ENCODE measurements at regions not wholly inside any gene's neighbourhood (a gene's known extent, or its start where the extent isn't known, plus 50 kb on each side); places are given as distances from the start of the nearest gene placed in this dataset.
A peak's percentile ranks its signal among the peaks of the same experiment; 100 is the strongest.
"Not testable (repeated sequence)": the region's sequence is repeated elsewhere in the genome, so short reads cannot be mapped to it uniquely, and the experiment has no call there.

GRCh38 chr2:146986161-146986560 lies 858.7 kb upstream of the ACVR2A start:
- peak; percentile 33 for DNase-seq (ENCODE audit: low read depth)

DNA sequence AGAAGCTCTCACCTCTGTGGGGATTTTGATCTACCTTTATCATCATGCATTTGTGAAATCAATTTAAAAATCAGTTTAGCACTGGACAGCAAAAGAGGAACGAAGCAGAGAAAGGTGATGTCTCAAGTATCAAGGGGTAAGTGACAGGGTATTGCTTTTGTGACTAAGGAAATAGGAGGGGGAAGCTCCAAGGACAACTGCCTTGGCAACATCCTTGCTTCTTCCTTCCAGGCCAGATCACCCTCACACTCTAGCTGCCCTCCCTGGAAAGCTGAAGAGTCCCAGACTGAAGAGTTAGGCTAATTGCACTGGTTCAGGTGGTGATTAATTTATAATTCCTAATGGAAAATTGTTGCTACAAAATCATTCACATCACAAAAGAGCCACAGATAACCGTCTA lies 859.1 kb upstream of the ACVR2A start:
- no peak for DNase-seq (ENCODE audit: low read depth)

DNA sequence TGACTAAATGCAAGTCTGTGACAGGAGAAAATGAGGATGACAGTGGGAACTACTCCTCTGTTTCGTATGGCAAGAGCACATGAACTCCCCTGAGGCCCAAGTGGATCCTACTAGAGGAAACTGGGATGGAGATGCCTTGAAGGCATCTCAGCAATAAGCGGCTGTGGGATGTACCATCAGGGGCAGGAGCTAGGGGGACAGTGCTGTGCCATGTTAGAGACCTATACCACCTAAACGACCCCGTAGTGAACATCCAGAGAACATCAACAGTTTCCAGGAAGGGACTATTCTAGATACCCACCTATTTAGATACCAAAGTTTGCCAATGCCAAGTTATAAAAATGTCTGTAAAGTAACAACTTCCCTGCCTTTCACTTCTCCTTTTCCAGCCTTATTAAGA lies 860.8 kb upstream of the ACVR2A start:
- no peak for DNase-seq (ENCODE audit: low read depth)

- DNase-seq (ENCODE audit: low read depth) = peak; percentile 93
Observed at GRCh38 chr2:146982393-146982846, 862.4 kb upstream of the ACVR2A start.

GRCh38 chr2:146981921-146982320 lies 862.9 kb upstream of the ACVR2A start:
- DNase-seq (ENCODE audit: low read depth) = peak; percentile 49

GRCh38 chr2:146979746-146980145 lies 865.1 kb upstream of the ACVR2A start:
- DNase-seq (ENCODE audit: low read depth) = no peak

DNA sequence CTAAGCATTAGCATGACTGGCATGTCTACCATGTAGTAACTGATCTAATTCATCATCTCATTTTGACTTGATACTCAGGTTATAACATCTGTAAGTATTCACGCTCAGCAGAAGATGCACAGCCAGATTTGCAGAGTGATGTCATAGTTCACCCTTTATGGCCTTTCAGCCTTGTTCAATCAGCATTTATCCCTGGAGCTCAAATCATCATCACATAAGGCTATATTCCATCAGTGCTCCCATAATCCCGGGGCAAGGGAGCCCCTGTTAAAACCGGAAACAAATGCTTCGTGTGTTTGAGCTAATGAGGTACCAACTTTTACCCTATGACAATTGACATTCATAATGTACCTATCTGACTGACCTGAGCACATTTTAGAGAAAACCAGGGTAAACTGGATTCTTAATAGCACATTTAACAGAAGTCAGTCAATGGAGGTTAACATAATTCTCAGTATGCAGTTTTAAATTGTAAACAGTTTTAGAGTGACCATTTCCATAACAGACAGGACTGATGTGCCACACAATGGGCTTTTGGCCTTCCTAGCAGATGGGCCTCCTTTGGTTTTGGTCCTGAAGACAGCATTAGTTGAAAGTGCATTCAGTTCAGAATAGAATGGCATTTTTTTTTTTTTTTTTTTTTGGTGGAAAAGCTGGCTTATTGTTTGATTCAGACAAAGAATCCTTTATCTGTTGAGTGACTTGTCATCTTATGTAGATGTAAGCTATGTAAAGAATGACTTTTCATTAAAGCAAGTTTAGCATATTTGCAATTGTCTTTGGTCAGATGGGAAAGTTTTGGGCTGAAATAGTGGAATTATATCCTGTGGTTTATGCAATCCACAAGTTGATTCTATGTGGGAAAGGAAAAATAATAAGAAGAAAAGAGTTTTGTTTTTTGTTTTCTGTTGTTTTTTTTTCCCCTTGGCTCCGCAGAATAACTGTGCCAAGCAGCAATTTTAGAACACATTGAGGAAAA lies 866.0 kb upstream of the ACVR2A start:
- peak; percentile 31 for DNase-seq (ENCODE audit: low read depth)

GRCh38 chr2:146970981-146971380 lies 873.8 kb upstream of the ACVR2A start:
- DNase-seq (ENCODE audit: low read depth) = not testable (repeated sequence)

- DNase-seq (ENCODE audit: low read depth) = not testable (repeated sequence)
Observed at GRCh38 chr2:146969703-146970102, 875.1 kb upstream of the ACVR2A start.

GRCh38 chr2:146964494-146964893 lies 880.3 kb upstream of the ACVR2A start:
- DNase-seq (ENCODE audit: low read depth) = no peak

DNA sequence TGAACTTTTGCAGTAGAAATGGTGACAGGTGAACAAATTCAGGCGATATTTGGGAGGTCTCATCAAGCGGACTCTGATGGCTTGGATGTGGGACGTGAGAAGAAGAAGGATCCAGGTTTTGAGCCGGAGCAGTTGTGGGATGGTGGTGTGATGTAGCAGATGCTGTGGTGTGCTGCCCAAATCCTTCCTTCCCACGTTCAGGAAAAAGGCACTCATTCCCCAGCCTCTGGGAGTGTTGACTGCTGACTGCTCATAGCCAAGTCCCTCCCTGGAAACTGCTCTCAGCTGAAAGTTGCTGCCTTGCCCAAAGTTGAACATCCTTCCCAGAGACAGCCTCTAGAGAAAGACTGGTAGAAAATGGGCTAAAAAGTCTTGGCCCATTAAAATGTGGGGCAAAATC lies 890.3 kb upstream of the ACVR2A start:
- DNase-seq (ENCODE audit: low read depth) = no peak

- DNase-seq (ENCODE audit: low read depth) = no peak
Observed at GRCh38 chr2:146952696-146953095, 892.1 kb upstream of the ACVR2A start.

- no peak for DNase-seq (ENCODE audit: low read depth)
Observed at GRCh38 chr2:146950911-146951310, 893.9 kb upstream of the ACVR2A start.

DNA sequence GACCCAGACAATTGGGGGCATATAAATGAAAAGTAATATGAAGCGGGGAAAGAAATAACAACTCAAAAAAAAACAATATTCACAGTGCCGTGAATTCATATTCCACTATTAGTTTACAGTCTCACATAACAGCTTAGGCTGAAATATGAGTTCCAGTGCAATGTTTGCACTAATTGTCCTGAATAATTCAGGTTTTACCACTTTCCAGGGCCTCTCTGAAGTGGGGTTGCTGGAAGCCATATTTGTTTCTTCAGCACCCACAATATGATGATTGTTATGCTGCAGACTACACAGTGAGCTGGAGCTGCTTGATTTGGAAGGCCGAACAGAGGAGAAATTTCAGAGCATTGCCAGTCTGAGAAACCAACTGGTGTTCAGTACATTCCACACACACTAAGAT lies 894.5 kb upstream of the ACVR2A start:
- DNase-seq (ENCODE audit: low read depth) = no peak

- no peak for DNase-seq (ENCODE audit: low read depth)
Observed at GRCh38 chr2:146949400-146949799, 895.4 kb upstream of the ACVR2A start.

GRCh38 chr2:146944601-146945000 lies 900.2 kb upstream of the ACVR2A start:
- DNase-seq (ENCODE audit: low read depth) = no peak

- peak; percentile 62 for DNase-seq (ENCODE audit: low read depth)
Observed at GRCh38 chr2:146939991-146940685, 904.7 kb upstream of the ACVR2A start.

- no peak for DNase-seq (ENCODE audit: low read depth)
Observed at GRCh38 chr2:146934921-146935320, 909.9 kb upstream of the ACVR2A start.

- DNase-seq (ENCODE audit: low read depth) = no peak
Observed at GRCh38 chr2:146931109-146931508, 913.7 kb upstream of the ACVR2A start.

GRCh38 chr2:146927080-146927711 lies 917.6 kb upstream of the ACVR2A start:
- peak; percentile 74 for DNase-seq (ENCODE audit: low read depth)

DNA sequence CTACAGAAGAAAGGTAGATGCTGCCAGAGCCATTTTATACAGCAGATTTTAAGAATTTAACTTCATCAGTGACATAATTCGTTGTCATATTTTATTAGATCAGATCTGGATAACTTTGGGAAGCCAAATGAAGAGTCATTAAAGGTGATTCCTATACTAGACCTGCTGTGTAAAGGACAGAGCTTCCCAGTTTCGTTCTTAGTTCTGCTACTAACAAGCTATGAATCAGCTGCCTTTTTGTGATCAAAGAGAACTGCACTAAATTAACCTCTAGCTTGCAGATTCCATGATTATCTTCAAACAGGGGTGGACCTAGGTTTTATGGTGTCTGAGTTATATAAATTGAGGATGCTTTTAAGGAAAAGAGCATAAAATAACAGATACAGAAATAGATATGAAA lies 926.5 kb upstream of the ACVR2A start:
- DNase-seq (ENCODE audit: low read depth) = no peak

DNA sequence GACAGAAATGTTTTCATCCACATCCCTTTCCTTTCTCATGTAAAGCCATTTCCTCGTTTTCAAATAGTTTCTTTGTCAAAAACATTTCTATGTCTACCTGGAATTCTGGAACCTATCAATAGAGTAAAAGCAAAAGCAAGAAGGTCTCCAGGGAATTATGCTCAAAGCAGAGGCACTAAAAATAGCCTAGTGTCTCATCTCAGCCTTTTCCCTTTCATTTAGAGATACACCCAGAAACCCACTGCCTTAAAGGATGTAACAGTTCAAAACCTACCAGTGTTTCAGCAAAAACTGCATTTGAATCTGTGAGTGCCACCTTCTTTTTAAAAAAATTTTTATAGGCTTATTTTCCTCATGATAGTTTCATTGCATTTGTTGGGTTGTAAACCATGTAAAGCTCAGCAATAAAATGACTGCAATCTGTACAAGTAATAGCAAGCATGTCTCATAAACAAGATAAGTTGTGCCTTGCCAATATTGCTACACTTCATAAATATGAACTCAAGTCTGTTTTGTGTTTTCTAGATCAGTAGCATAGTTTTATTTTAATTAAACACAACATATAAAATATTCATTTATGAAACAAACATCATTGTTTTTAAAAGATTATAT lies 927.3 kb upstream of the ACVR2A start:
- DNase-seq (ENCODE audit: low read depth) = peak; percentile 54

Data from LHCN-M2 (cell line).